GM12878 (cell line): ENCODE measurements at regions not wholly inside any gene's neighbourhood (a gene's known extent, or its start where the extent isn't known, plus 50 kb on each side); places are given as distances from the start of the nearest gene placed in this dataset.

Experiments used
- ATAC-seq: fragments of 200-7000 bp; cut with Tn5 transposase; 3 replicates; pipeline ENCODE4 v1.9.1; 2020; ENCODE audit warnings: mild to moderate bottlenecking, moderate library complexity
- BruUV-seq: library from RNA; stranded (reverse); fragments of 400-500 nt; replicated peaks from 2 replicates; lab custom pipeline; 2021; lab: Mats Ljungman, UMichigan
- CTCF ChIA-PET: fragments of 300-600 bp; sonication (Branson Sonifier 250); formaldehyde crosslinking; extraction: SDS; loops from one replicate; lab custom pipeline; 2021; ENCODE audit warnings: inconsistent platforms; lab: Yijun Ruan, JAX
- POLR2A ChIA-PET: fragments of 350-600 bp; formaldehyde crosslinking; extraction: SDS; loops from one replicate; lab custom pipeline; 2021; ENCODE audit warnings: inconsistent platforms; lab: Charles Lee
- RAD21 ChIA-PET: fragments of 300-600 bp; sonication (Branson Sonifier 250); formaldehyde crosslinking; loops from one replicate; lab custom pipeline; 2023; ENCODE audit warnings: antibody characterized with exemption; ENCODE audit not compliant: unreplicated experiment; lab: Charles Lee
- SMC1A ChIA-PET: fragments of 300-600 bp; sonication (Branson Sonifier 250); formaldehyde crosslinking; loops from one replicate; lab custom pipeline; 2023; ENCODE audit not compliant: unreplicated experiment, uncharacterized antibody; lab: Charles Lee
- DNase-seq: peaks from one replicate; pipeline ENCODE4 v3.0.0-alpha.2; 2011; ENCODE audit warnings: low read depth, low spot score
- FAIRE-seq: peaks from 3 replicates; lab custom pipeline; 2011; peaks lifted over from hg19 to GRCh38; lab: Jason Lieb, UNC
- H2AFZ ChIP-seq: 2 replicates; pipeline ENCODE4 v1.6.0; 2011; ENCODE audit warnings: low read depth, low read length, control low read depth; ENCODE audit not compliant: control insufficient read depth
- H3K27ac ChIP-seq: 2 replicates; pipeline ENCODE4 v1.5.1; 2011; ENCODE audit warnings: control low read depth; ENCODE audit not compliant: control insufficient read depth, insufficient read depth
- H3K27me3 ChIP-seq, 2 experiments: replicated peaks in 1 of 2; 2 replicates each; pipeline versions ENCODE4 v1.6.0 to v1.6.1; 2011; ENCODE audit warnings: low read length in 1 of 2; ENCODE audit not compliant: control insufficient read depth in 2 of 2, insufficient read depth in 2 of 2
- H3K36me3 ChIP-seq, 2 experiments: 2 replicates each; pipeline ENCODE4 v1.5.1; 2011; ENCODE audit warnings: low read length in 1 of 2; ENCODE audit not compliant: control insufficient read depth in 2 of 2, insufficient read depth in 2 of 2
- H3K4me1 ChIP-seq: 2 replicates; pipeline ENCODE4 v1.6.1; 2011; ENCODE audit warnings: mild to moderate bottlenecking, low read length, moderate library complexity, mixed read lengths; ENCODE audit not compliant: control insufficient read depth, insufficient read depth
- H3K4me2 ChIP-seq: 2 replicates; pipeline ENCODE4 v1.6.0; 2011; ENCODE audit warnings: control low read depth; ENCODE audit not compliant: control insufficient read depth, insufficient read depth
- H3K4me3 ChIP-seq: fragments of 200-600 bp; sonication (generic); 2 replicates; pipeline ENCODE4 v1.5.1; 2016
- H3K79me2 ChIP-seq: 2 replicates; pipeline ENCODE4 v1.6.0; 2011; ENCODE audit warnings: low read length; ENCODE audit not compliant: control insufficient read depth, insufficient read depth
- H3K9ac ChIP-seq: 2 replicates; pipeline ENCODE4 v1.8.0; 2011; ENCODE audit warnings: low read length, control low read depth, mixed read lengths; ENCODE audit not compliant: control insufficient read depth, insufficient read depth
- H3K9me3 ChIP-seq: replicated peaks from 3 replicates; pipeline ENCODE4 v1.5.1; 2011; ENCODE audit warnings: mild to moderate bottlenecking, low read length; ENCODE audit not compliant: control insufficient read depth, insufficient read depth
- H4K20me1 ChIP-seq: 2 replicates; pipeline ENCODE4 v1.6.0; 2011; ENCODE audit not compliant: control insufficient read depth, insufficient read depth
- BHLHE40 ChIP-seq, 2 experiments: fragments of 450-650 bp in 1 of 2; IDR thresholded peaks; 2 replicates each; pipeline ENCODE4 v1.6.1; 2011 to 2017; ENCODE audit warnings: low read depth in 2 of 2, borderline replicate concordance in 1 of 2, improper control_type of control experiment in 1 of 2, low read length in 1 of 2, mild to moderate bottlenecking in 1 of 2
- BRCA1 ChIP-seq: IDR thresholded peaks from 2 replicates; pipeline ENCODE4 v1.6.1; 2011; ENCODE audit warnings: low read depth, low read length, improper control_type of control experiment
- CBX3 ChIP-seq: fragments of 200-600 bp; sonication (generic); IDR thresholded peaks from 2 replicates; pipeline ENCODE4 v1.6.1; 2016; ENCODE audit warnings: low read depth, borderline replicate concordance
- CHD2 ChIP-seq: IDR thresholded peaks from 2 replicates; pipeline ENCODE4 v1.6.1; 2011; ENCODE audit warnings: low read depth, low read length, improper control_type of control experiment, borderline replicate concordance
- CREB1 ChIP-seq: IDR thresholded peaks from 2 replicates; pipeline ENCODE4 v1.6.1; 2012; ENCODE audit warnings: low read depth, mild to moderate bottlenecking, inconsistent platforms
- ETV6 ChIP-seq, 2 experiments: fragments of 450-650 bp in 1 of 2; IDR thresholded peaks in 1 of 2; conservative IDR thresholded peaks in 1 of 2; 2 replicates each; pipeline ENCODE4 v1.6.1; 2014; ENCODE audit warnings: antibody characterized with exemption in 1 of 2, borderline replicate concordance in 1 of 2, low read depth in 1 of 2, mild to moderate bottlenecking in 1 of 2, moderate library complexity in 1 of 2
- HDGF ChIP-seq: fragments of 450-650 bp; IDR thresholded peaks from 2 replicates; pipeline ENCODE4 v1.6.1; 2016; ENCODE audit warnings: antibody characterized with exemption
- IRF5 ChIP-seq: fragments of 450-650 bp; IDR thresholded peaks from 2 replicates; pipeline ENCODE4 v1.6.1; 2017; ENCODE audit warnings: borderline replicate concordance
- KDM1A ChIP-seq: fragments of 200-600 bp; sonication (generic); IDR thresholded peaks from 2 replicates; pipeline ENCODE4 v1.6.1; 2016; ENCODE audit warnings: borderline replicate concordance
- NBN ChIP-seq: fragments of 450-650 bp; IDR thresholded peaks from 2 replicates; pipeline ENCODE4 v1.6.1; 2016
- RAD21 ChIP-seq: IDR thresholded peaks from 2 replicates; pipeline ENCODE4 v1.6.1; 2011; ENCODE audit warnings: mild to moderate bottlenecking, low read depth, low read length, moderate library complexity; ENCODE audit not compliant: insufficient read depth
- RCOR1 ChIP-seq: conservative IDR thresholded peaks from 2 replicates; pipeline ENCODE4 v1.6.1; 2012; ENCODE audit warnings: low read depth, low read length, improper control_type of control experiment
- SKIL ChIP-seq: fragments of 450-650 bp; IDR thresholded peaks from 2 replicates; pipeline ENCODE4 v1.6.1; 2017; ENCODE audit warnings: mild to moderate bottlenecking, low read depth, inconsistent platforms; ENCODE audit not compliant: poor library complexity, severe bottlenecking
- SMC3 ChIP-seq: IDR thresholded peaks from 2 replicates; pipeline ENCODE4 v1.6.1; 2011; ENCODE audit warnings: low read length, improper control_type of control experiment, borderline replicate concordance
- SUPT20H ChIP-seq: IDR thresholded peaks from 2 replicates; pipeline ENCODE4 v1.6.1; 2011; ENCODE audit warnings: low read depth, mild to moderate bottlenecking, low read length, moderate library complexity, borderline replicate concordance; ENCODE audit not compliant: control insufficient read depth
- ZNF217 ChIP-seq: fragments of 450-650 bp; IDR thresholded peaks from 2 replicates; pipeline ENCODE4 v1.6.1; 2017; ENCODE audit warnings: antibody characterized with exemption, mild to moderate bottlenecking
- WGBS: methylation state at CpG from one replicate; pipeline ENCODE4 v1.1.6; 2016; ENCODE audit warnings: low lambda C conversion rate; ENCODE audit not compliant: insufficient replicate concordance, insufficient coverage; ENCODE audit errors: missing lambda C conversion rate; 5-methylcytosine and 5-hydroxymethylcytosine counted together
- in situ Hi-C: fragments of 300-500 bp; cut with MboI; formaldehyde crosslinking; loops from 9 replicates; pipeline ENCODE4 v1.14.3; 2018; ENCODE audit warnings: mixed read lengths
- intact Hi-C: fragments of 100-400 bp; cut with micrococcal nuclease; formaldehyde crosslinking; loops from one replicate; pipeline ENCODE4 v1.14.2; 2022; ENCODE audit not compliant: unreplicated experiment

- TF ChIP-seq SKIL, result no peak
- no peak for TF ChIP-seq HDGF
- TF ChIP-seq SUPT20H, result no peak
- no peak for TF ChIP-seq IRF5
- TF ChIP-seq ZNF217, result no peak
- TF ChIP-seq RAD21, result no peak
- TF ChIP-seq BRCA1, result no peak
- TF ChIP-seq SMC3, result no peak
- TF ChIP-seq CHD2, result no peak
- TF ChIP-seq BHLHE40 (IDR thresholded peaks at IDR 0.05; ENCODE audit: borderline replicate concordance in 1 of 2, low read depth in 2 of 2, low read length in 1 of 2), result no peak
- TF ChIP-seq RCOR1, result no peak
Measured at GRCh38 chr5:100306000-100306399, 229.2 kb upstream of the FAM174A start (continued).

GRCh38 chr5:100303216-100303615 lies 232.0 kb upstream of the FAM174A start:
- no peak overlapping the region for H2AFZ ChIP-seq
- no peak overlapping the region for H3K4me3 ChIP-seq
- no peak overlapping the region for H3K4me2 ChIP-seq
- SMC1A ChIA-PET, result no interaction called here
- no TSS peak for BruUV-seq
- H3K9ac ChIP-seq, result no peak overlapping the region
- intact Hi-C loops (no loop called here), in situ Hi-C loops (no loop called here)
- POLR2A ChIA-PET, result no interaction called here
- no peak for ATAC-seq
- no peak overlapping the region for H3K27ac ChIP-seq
- CTCF ChIA-PET, result no interaction called here
- WGBS, result 7% methylated on average over 1 of the region's 1 CpG
- RAD21 ChIA-PET, result no interaction called here
- H4K20me1 ChIP-seq, result no peaks in the 10 kb centered on the region
- no peaks in the 10 kb centered on the region for H3K4me1 ChIP-seq
- TF ChIP-seq CBX3 (no peak), ETV6 (conservative IDR thresholded peaks at IDR 0.05 in 1 of 2, IDR thresholded peaks at IDR 0.05 in 1 of 2; ENCODE audit: borderline replicate concordance in 1 of 2, low read depth in 1 of 2) (no peak), KDM1A (no peak), NBN (no peak), CREB1 (no peak)
- no peaks in the 10 kb centered on the region for H3K9me3 ChIP-seq
- DNase-seq, result no peak
- no peak for FAIRE-seq
- no peaks in the 10 kb centered on the region for H3K79me2 ChIP-seq
- H3K27me3 ChIP-seq, result no peaks in the 10 kb centered on the region
- no peaks in the 10 kb centered on the region for H3K36me3 ChIP-seq
